NCI-H460 (cell line): ENCODE measurements at regions not wholly inside any gene's neighbourhood (a gene's known extent, or its start where the extent isn't known, plus 50 kb on each side); places are given as distances from the start of the nearest gene placed in this dataset.

ENCODE experiments used
- DNase-seq: peaks from one replicate; pipeline ENCODE4 v3.0.0-alpha.2; 2016; ENCODE audit warnings: low read depth; ENCODE audit errors: extremely low read depth

GRCh38 chr5:68953231-68953874 lies 140.5 kb upstream of the SLC30A5 start:
- no peak for DNase-seq

- DNase-seq: no peak
Measured at GRCh38 chr5:68953875-68954617, 139.8 kb upstream of the SLC30A5 start.

DNA sequence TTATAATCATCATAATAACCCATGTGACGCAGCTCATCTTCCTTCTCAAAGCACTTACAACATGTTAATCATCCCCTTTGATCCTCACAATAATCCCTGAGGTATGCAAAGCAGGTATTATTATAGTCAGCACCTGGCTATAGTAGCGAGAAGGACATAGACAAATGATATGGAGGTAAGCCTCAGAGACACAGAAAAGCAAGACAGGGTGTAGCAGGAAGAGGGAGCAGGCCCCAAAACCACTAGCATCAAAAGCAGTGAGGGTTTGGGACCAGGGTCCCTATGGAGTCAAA lies 139.2 kb upstream of the SLC30A5 start:
- DNase-seq: no peak

- no peak for DNase-seq
Measured at GRCh38 chr5:68957591-68957990, 136.2 kb upstream of the SLC30A5 start.

GRCh38 chr5:68958428-68958827 lies 135.4 kb upstream of the SLC30A5 start:
- no peak for DNase-seq

DNA sequence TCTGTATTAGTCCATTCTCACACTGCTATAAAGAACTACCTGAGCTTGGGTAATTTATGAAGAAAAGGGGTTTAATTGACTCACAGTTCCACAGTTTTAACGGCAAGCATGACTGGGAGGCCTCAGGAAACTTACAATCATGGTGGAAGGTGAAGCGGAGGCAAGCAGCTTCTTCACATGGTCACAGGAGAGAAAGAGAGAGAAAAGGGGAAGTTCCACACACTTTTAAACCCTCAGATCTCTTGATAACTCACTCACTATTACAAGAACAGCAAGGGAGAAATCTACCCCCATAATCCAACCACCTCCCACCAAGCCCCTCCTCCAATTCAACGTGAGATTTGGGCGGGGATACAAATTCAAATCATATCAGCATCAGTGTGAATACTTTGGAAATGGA lies 133.4 kb upstream of the SLC30A5 start:
- DNase-seq: no peak

DNA sequence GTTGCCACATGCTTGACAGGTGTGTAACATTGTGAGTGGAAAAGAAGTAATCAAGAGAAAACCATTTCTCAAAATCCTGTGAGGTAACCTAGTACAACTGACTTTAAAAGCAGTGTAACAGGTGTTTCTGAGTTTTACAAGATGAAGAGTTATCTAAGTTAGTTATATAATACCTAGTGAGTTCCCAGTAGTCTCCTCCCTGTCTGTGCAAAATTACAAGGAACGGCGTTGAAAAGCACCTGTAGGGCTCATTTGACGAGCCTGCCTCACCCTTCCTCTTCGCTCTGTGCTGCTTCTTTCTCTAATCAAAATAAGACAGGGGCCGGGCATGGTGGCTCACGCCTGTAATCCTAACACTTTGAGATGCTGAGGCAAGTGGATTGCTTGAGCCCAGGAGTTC lies 132.9 kb upstream of the SLC30A5 start:
- no peak for DNase-seq

GRCh38 chr5:68961762-68962161 lies 132.1 kb upstream of the SLC30A5 start:
- no peak for DNase-seq

DNA sequence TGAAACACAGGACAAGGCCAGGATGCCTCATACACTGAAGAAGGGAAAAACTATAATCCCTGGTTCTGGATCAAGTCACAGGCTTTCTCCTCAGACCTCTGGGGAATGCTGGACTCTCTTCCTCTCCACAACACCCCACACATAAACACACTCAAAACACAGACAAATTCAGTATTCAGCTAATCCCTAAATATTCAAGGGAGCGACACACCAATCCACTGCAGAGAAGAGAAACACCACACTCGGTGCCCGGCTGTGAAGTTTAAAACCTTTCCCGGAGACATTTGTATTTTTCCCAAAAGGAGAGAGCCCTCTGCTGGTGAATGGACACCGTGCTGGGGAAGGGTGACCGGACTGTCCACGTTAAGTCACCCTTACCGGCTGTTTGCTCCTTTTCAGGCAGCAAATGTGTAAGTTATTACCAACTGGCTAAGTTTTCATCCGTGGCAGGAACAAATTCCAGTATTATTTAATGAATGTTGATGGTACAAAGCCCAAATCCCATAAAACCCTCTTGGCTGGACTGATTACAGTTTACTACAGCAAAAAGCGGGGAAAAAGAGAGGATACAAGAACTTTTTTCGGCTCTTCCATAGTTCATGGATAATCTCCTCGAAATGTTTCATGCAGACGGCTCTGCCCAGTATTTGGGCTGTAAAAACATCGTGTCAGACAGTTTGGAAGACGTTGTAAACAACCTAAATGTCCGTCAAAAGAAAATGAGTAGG lies 130.9 kb upstream of the SLC30A5 start:
- DNase-seq: peak; percentile 54

- no peak for DNase-seq
Measured at GRCh38 chr5:68964679-68965078, 129.1 kb upstream of the SLC30A5 start.

GRCh38 chr5:68965926-68966325 lies 127.9 kb upstream of the SLC30A5 start:
- no peak for DNase-seq

GRCh38 chr5:68966596-68966995 lies 127.2 kb upstream of the SLC30A5 start:
- DNase-seq: no peak

DNA sequence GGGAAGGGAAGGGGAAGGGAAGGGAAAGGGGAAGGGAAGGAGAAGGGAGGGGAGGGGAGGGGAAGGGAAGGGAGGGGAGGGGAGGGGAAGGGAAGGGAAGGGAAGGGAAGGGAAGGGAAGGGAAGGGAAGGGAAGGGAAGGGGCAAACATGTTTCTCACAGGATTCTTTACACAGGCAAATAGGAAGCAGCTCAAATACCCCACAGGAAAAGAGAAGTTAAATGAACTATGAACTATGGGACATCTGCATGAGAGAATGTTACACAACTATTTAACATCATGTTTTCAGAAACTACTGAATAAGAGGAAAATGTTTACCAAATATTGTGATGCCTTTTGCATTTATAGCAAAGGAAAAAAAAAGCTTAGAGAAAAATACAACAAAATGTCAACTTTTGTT lies 125.4 kb upstream of the SLC30A5 start:
- no peak for DNase-seq

DNA sequence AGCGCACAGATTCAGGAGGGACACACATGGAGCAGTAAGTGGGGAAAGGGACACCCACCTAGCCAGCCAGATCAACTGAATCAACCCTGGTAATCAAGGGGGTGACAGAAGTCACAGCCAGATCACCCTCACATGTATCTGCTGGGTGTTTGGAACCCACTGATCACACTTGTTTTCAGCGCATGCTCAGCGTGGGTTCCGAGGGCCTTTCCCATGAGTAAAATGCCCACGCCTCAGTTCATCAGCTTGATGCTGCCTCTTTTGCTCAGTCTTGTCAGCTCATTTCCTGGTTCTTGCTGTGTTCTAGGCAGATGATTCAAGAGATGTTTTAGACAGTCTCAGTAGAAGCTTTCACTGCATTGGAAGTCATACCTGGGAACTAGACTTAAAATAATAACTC lies 123.2 kb upstream of the SLC30A5 start:
- DNase-seq: no peak

GRCh38 chr5:68973696-68974095 lies 120.1 kb upstream of the SLC30A5 start:
- DNase-seq: no peak

GRCh38 chr5:68983043-68983442 lies 110.8 kb upstream of the SLC30A5 start:
- DNase-seq: no peak

GRCh38 chr5:68983959-68984358 lies 109.9 kb upstream of the SLC30A5 start:
- no peak for DNase-seq

- no peak for DNase-seq
Measured at GRCh38 chr5:68991279-68992084, 102.3 kb upstream of the SLC30A5 start.

DNA sequence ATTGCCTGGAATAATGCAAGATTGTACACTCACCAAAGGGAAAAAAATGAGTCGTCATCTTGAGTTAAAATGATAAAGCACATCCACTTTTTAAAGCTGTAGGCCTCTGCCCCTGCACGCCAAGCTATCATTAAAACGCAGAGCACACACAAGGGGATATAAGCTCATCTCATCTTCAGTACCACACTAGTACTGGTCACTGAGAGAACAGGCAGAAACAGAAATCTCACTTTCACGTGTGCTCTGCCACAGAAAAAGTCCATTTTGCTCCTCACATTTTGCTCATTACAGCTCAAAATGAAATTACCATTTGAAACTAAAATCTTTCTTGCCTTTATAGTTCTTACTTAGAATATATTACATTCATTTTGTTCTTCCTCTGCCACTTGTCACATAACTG lies 99.2 kb upstream of the SLC30A5 start:
- DNase-seq: no peak

DNA sequence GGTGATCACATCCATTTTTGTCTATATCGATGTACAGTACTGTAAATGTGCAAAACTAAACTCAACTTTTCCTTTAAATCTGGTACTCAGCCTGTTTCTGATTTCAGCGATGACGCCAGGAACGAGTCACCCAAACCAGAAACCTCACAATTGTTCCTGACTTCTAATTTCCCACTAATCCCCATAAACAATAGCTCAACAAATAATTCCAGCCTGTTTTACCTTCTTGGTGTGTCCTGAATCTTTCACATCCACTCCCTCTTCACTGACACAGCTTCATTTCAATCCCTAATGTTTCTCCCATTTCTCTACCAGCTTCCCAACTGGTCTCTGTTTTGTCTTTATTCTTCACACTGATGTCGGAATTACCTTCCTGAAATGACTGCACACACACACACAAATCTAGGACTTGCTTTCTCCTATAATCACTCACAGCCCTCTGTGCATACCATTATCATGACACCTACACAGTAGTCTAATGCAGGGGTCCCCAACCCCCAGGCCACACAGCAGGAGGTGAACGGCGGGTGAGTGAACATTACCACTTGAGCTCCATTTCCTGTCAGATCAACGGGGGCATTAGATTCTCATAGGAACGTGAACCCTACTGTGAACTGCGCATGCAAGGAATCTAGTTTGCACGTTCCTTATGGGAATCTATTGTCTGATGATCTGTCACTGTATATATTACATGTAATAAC lies 97.8 kb upstream of the SLC30A5 start:
- no peak for DNase-seq

GRCh38 chr5:68999181-68999580 lies 94.6 kb upstream of the SLC30A5 start:
- DNase-seq: no peak
